K562 (cell line): ENCODE measurements at regions not wholly inside any gene's neighbourhood (a gene's known extent, or its start where the extent isn't known, plus 50 kb on each side); places are given as distances from the start of the nearest gene placed in this dataset.

Source experiments
- CCAR2 ChIP-seq: fragments of 200-400 bp; formaldehyde crosslinking; IDR thresholded peaks from 2 replicates; pipeline ENCODE4 v1.6.1; 2017; ENCODE audit warnings: mild to moderate bottlenecking, low read depth, low read length
- CEBPG ChIP-seq, 3 experiments: fragments of 200-800 bp in 1 of 3; sonication (Bioruptor generic) in 1 of 3; sonication (generic) in 1 of 3; formaldehyde crosslinking in 1 of 3; IDR thresholded peaks in 2 of 3; conservative IDR thresholded peaks in 1 of 3; 2 replicates each; pipeline versions ENCODE4 v1.6.1 to v1.8.0; 2016 to 2022; ENCODE audit warnings: missing compliant biosample characterization in 2 of 3, missing genetic modification characterization in 2 of 3, mild to moderate bottlenecking in 1 of 3, missing genetic modification reagents in 1 of 3
- ESRRA ChIP-seq: fragments of 450-650 bp; IDR thresholded peaks from 2 replicates; pipeline ENCODE4 v1.6.1; 2014; ENCODE audit warnings: low read depth, mild to moderate bottlenecking, moderate library complexity, borderline replicate concordance
- ESRRB ChIP-seq: fragments of 250-450 bp; sonication (Bioruptor Pico); IDR thresholded peaks from 2 replicates; pipeline ENCODE4 v1.5.0; 2020; ENCODE audit warnings: mild to moderate bottlenecking, moderate library complexity, borderline replicate concordance
- MAZ ChIP-seq, 2 experiments: fragments of 450-650 bp in 1 of 2; sonication (generic) in 1 of 2; formaldehyde crosslinking; IDR thresholded peaks in 1 of 2; conservative IDR thresholded peaks in 1 of 2; 2 replicates each; pipeline versions ENCODE4 v1.4.0 to v1.5.0; 2020; ENCODE audit warnings: mild to moderate bottlenecking in 1 of 2, missing genetic modification reagents in 1 of 2
- MTA3 ChIP-seq: fragments of 450-650 bp; formaldehyde crosslinking; IDR thresholded peaks from 2 replicates; pipeline ENCODE4 v1.6.1; 2017; ENCODE audit warnings: mild to moderate bottlenecking, borderline replicate concordance
- RBM34 ChIP-seq: fragments of 200-400 bp; formaldehyde crosslinking; IDR thresholded peaks from 2 replicates; pipeline ENCODE4 v1.6.1; 2018; ENCODE audit warnings: low read length, borderline replicate concordance; ENCODE audit not compliant: insufficient read depth
- SRSF3 ChIP-seq: fragments of 200-400 bp; formaldehyde crosslinking; IDR thresholded peaks from 2 replicates; pipeline ENCODE4 v1.6.1; 2016; ENCODE audit warnings: mild to moderate bottlenecking, low read length, moderate library complexity; ENCODE audit not compliant: insufficient read depth
- ZC3H4 ChIP-seq: sonication (generic); formaldehyde crosslinking; IDR thresholded peaks from 2 replicates; pipeline ENCODE4 v1.9.0; 2021; ENCODE audit warnings: missing genetic modification reagents, borderline replicate concordance
- ZC3H8 ChIP-seq: fragments of 450-650 bp; IDR thresholded peaks from 2 replicates; pipeline ENCODE4 v1.6.1; 2017
- TF ChIP-seq, protein P1 (sequence below): fragments of 450-650 bp; formaldehyde crosslinking; conservative IDR thresholded peaks from 2 replicates; pipeline ENCODE4 v1.4.0; 2022; ENCODE audit warnings: mild to moderate bottlenecking, missing genetic modification characterization
- TF ChIP-seq, protein P2 (sequence below): sonication (generic); formaldehyde crosslinking; IDR thresholded peaks from 2 replicates; pipeline ENCODE4 v1.9.0; 2022; ENCODE audit warnings: mild to moderate bottlenecking, missing genetic modification reagents
- TF ChIP-seq, protein P3 (sequence below): fragments of 450-650 bp; IDR thresholded peaks from 2 replicates; pipeline ENCODE4 v1.6.1; 2016; ENCODE audit warnings: mild to moderate bottlenecking, moderate library complexity

GRCh38 chr12:46557539-46558373 is 185.2 kb upstream of the SLC38A2 start (continued):
- TF ChIP-seq MTA3 = no peak
- TF ChIP-seq, protein P1, sequence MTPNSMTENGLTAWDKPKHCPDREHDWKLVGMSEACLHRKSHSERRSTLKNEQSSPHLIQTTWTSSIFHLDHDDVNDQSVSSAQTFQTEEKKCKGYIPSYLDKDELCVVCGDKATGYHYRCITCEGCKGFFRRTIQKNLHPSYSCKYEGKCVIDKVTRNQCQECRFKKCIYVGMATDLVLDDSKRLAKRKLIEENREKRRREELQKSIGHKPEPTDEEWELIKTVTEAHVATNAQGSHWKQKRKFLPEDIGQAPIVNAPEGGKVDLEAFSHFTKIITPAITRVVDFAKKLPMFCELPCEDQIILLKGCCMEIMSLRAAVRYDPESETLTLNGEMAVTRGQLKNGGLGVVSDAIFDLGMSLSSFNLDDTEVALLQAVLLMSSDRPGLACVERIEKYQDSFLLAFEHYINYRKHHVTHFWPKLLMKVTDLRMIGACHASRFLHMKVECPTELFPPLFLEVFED = peak; percentile 88
- peak; percentile 96 for TF ChIP-seq CEBPG (CRISPR knock-in tag; IDR thresholded peaks at IDR 0.05)
- TF ChIP-seq CEBPG (tag; conservative IDR thresholded peaks at IDR 0.05 in 1 of 2, IDR thresholded peaks at IDR 0.05 in 1 of 2) = peak; percentile 99 to 100
- TF ChIP-seq ZC3H8 = no peak
- TF ChIP-seq, protein P2, sequence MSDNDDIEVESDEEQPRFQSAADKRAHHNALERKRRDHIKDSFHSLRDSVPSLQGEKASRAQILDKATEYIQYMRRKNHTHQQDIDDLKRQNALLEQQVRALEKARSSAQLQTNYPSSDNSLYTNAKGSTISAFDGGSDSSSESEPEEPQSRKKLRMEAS = no peak
- no peak for TF ChIP-seq CCAR2
- no peak for TF ChIP-seq ESRRB (CRISPR knock-in tag)
- peak in 1 of 2 experiments; percentile 32; a peak in 1 of 4 replicates for TF ChIP-seq MAZ (CRISPR knock-in tag; conservative IDR thresholded peaks at IDR 0.05 in 1 of 2, IDR thresholded peaks at IDR 0.05 in 1 of 2)
- no peak for TF ChIP-seq RBM34
- 0 out of 2 replicates have a peak, but pooled peaks have one; percentile 17 for TF ChIP-seq ESRRA
- TF ChIP-seq, protein P3, sequence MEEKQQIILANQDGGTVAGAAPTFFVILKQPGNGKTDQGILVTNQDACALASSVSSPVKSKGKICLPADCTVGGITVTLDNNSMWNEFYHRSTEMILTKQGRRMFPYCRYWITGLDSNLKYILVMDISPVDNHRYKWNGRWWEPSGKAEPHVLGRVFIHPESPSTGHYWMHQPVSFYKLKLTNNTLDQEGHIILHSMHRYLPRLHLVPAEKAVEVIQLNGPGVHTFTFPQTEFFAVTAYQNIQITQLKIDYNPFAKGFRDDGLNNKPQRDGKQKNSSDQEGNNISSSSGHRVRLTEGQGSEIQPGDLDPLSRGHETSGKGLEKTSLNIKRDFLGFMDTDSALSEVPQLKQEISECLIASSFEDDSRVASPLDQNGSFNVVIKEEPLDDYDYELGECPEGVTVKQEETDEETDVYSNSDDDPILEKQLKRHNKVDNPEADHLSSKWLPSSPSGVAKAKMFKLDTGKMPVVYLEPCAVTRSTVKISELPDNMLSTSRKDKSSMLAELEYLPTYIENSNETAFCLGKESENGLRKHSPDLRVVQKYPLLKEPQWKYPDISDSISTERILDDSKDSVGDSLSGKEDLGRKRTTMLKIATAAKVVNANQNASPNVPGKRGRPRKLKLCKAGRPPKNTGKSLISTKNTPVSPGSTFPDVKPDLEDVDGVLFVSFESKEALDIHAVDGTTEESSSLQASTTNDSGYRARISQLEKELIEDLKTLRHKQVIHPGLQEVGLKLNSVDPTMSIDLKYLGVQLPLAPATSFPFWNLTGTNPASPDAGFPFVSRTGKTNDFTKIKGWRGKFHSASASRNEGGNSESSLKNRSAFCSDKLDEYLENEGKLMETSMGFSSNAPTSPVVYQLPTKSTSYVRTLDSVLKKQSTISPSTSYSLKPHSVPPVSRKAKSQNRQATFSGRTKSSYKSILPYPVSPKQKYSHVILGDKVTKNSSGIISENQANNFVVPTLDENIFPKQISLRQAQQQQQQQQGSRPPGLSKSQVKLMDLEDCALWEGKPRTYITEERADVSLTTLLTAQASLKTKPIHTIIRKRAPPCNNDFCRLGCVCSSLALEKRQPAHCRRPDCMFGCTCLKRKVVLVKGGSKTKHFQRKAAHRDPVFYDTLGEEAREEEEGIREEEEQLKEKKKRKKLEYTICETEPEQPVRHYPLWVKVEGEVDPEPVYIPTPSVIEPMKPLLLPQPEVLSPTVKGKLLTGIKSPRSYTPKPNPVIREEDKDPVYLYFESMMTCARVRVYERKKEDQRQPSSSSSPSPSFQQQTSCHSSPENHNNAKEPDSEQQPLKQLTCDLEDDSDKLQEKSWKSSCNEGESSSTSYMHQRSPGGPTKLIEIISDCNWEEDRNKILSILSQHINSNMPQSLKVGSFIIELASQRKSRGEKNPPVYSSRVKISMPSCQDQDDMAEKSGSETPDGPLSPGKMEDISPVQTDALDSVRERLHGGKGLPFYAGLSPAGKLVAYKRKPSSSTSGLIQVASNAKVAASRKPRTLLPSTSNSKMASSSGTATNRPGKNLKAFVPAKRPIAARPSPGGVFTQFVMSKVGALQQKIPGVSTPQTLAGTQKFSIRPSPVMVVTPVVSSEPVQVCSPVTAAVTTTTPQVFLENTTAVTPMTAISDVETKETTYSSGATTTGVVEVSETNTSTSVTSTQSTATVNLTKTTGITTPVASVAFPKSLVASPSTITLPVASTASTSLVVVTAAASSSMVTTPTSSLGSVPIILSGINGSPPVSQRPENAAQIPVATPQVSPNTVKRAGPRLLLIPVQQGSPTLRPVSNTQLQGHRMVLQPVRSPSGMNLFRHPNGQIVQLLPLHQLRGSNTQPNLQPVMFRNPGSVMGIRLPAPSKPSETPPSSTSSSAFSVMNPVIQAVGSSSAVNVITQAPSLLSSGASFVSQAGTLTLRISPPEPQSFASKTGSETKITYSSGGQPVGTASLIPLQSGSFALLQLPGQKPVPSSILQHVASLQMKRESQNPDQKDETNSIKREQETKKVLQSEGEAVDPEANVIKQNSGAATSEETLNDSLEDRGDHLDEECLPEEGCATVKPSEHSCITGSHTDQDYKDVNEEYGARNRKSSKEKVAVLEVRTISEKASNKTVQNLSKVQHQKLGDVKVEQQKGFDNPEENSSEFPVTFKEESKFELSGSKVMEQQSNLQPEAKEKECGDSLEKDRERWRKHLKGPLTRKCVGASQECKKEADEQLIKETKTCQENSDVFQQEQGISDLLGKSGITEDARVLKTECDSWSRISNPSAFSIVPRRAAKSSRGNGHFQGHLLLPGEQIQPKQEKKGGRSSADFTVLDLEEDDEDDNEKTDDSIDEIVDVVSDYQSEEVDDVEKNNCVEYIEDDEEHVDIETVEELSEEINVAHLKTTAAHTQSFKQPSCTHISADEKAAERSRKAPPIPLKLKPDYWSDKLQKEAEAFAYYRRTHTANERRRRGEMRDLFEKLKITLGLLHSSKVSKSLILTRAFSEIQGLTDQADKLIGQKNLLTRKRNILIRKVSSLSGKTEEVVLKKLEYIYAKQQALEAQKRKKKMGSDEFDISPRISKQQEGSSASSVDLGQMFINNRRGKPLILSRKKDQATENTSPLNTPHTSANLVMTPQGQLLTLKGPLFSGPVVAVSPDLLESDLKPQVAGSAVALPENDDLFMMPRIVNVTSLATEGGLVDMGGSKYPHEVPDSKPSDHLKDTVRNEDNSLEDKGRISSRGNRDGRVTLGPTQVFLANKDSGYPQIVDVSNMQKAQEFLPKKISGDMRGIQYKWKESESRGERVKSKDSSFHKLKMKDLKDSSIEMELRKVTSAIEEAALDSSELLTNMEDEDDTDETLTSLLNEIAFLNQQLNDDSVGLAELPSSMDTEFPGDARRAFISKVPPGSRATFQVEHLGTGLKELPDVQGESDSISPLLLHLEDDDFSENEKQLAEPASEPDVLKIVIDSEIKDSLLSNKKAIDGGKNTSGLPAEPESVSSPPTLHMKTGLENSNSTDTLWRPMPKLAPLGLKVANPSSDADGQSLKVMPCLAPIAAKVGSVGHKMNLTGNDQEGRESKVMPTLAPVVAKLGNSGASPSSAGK = peak; percentile 68; the same call in 1 of the 2 replicates
- no peak for TF ChIP-seq ZC3H4 (CRISPR knock-in tag)
- no peak for TF ChIP-seq SRSF3
